HG02571 (cell line): ENCODE measurements at regions not wholly inside any gene's neighbourhood (a gene's known extent, or its start where the extent isn't known, plus 50 kb on each side); places are given as distances from the start of the nearest gene placed in this dataset.

Experiments used
- ATAC-seq: cut with Tn5 transposase; IDR thresholded peaks from one replicate; pipeline ENCODE4 v1.9.1; 2021; ENCODE audit warnings: mild to moderate bottlenecking, moderate library complexity; ENCODE audit not compliant: unreplicated experiment

- no peak for ATAC-seq
Measured at GRCh38 chr4:14084598-14084997, 457.1 kb upstream of the BOD1L1 start.

GRCh38 chr4:14087459-14087858 lies 459.9 kb upstream of the BOD1L1 start:
- ATAC-seq = no peak

GRCh38 chr4:14087921-14088320 lies 460.4 kb upstream of the BOD1L1 start:
- no peak for ATAC-seq

- no peak for ATAC-seq
Measured at GRCh38 chr4:14091531-14091930, 464.0 kb upstream of the BOD1L1 start.

- ATAC-seq = no peak
Measured at GRCh38 chr4:14091966-14092365, 464.4 kb upstream of the BOD1L1 start.

- no peak for ATAC-seq
Measured at GRCh38 chr4:14092741-14093140, 465.2 kb upstream of the BOD1L1 start.

GRCh38 chr4:14095831-14096230 lies 468.3 kb upstream of the BOD1L1 start:
- ATAC-seq = no peak

GRCh38 chr4:14096396-14096965 lies 469.0 kb upstream of the BOD1L1 start:
- no peak for ATAC-seq

- ATAC-seq = no peak
Measured at GRCh38 chr4:14100349-14100748, 472.8 kb upstream of the BOD1L1 start.

- ATAC-seq = no peak
Measured at GRCh38 chr4:14110407-14110806, 482.9 kb upstream of the BOD1L1 start.

GRCh38 chr4:14111730-14112181 lies 484.2 kb upstream of the BOD1L1 start:
- ATAC-seq = no peak

- no peak for ATAC-seq
Measured at GRCh38 chr4:14115106-14115505, 487.6 kb upstream of the BOD1L1 start.

- ATAC-seq = no peak
Measured at GRCh38 chr4:14117575-14118238, 490.2 kb upstream of the BOD1L1 start.

- no peak for ATAC-seq
Measured at GRCh38 chr4:14124816-14125215, 497.3 kb upstream of the BOD1L1 start.

- ATAC-seq = peak; percentile 89
Measured at GRCh38 chr4:14125375-14126129, 498.0 kb upstream of the BOD1L1 start.

GRCh38 chr4:14130551-14130950 lies 503.0 kb upstream of the BOD1L1 start:
- no peak for ATAC-seq

GRCh38 chr4:14131335-14131734 lies 503.8 kb upstream of the BOD1L1 start:
- ATAC-seq = no peak

- ATAC-seq = no peak
Measured at GRCh38 chr4:14132301-14132700, 504.8 kb upstream of the BOD1L1 start.

GRCh38 chr4:14138106-14138505 lies 510.6 kb upstream of the BOD1L1 start:
- no peak for ATAC-seq

GRCh38 chr4:14143892-14144291 lies 516.4 kb upstream of the BOD1L1 start:
- ATAC-seq = no peak

- no peak for ATAC-seq
Measured at GRCh38 chr4:14149176-14150053, 521.9 kb upstream of the BOD1L1 start.
